ENCODE measurements at regions not wholly inside any gene's neighbourhood (a gene's known extent, or its start where the extent isn't known, plus 50 kb on each side); places are given as distances from the start of the nearest gene placed in this dataset.

- DNase-seq, result no peak
These were observed 253.8 kb downstream of the TNS1 start for GRCh38 chr2:217749008-217749407.

- no peak for DNase-seq
These were observed 256.0 kb downstream of the TNS1 start for GRCh38 chr2:217746808-217747207.

GRCh38 chr2:217743966-217744761 lies 258.6 kb downstream of the TNS1 start:
- DNase-seq, result peak; percentile 76

GRCh38 chr2:217743407-217743806 lies 259.4 kb downstream of the TNS1 start:
- DNase-seq, result no peak

GRCh38 chr2:217742841-217743240 lies 260.0 kb downstream of the TNS1 start:
- no peak for DNase-seq

GRCh38 chr2:217742276-217742675 lies 260.5 kb downstream of the TNS1 start:
- DNase-seq, result no peak

- no peak for DNase-seq
These were observed 261.3 kb downstream of the TNS1 start for GRCh38 chr2:217741381-217741955.

GRCh38 chr2:217740756-217741155 lies 262.0 kb downstream of the TNS1 start:
- no peak for DNase-seq

GRCh38 chr2:217740178-217740577 lies 262.6 kb downstream of the TNS1 start:
- DNase-seq, result no peak

- no peak for DNase-seq
These were observed 263.1 kb downstream of the TNS1 start for GRCh38 chr2:217739741-217740140.

- no peak for DNase-seq
These were observed 264.7 kb downstream of the TNS1 start for GRCh38 chr2:217738061-217738460.

- no peak for DNase-seq
These were observed 265.8 kb downstream of the TNS1 start for GRCh38 chr2:217736776-217737550.

GRCh38 chr2:217735899-217736298 lies 266.9 kb downstream of the TNS1 start:
- no peak for DNase-seq

- DNase-seq, result no peak
These were observed 267.8 kb downstream of the TNS1 start for GRCh38 chr2:217735034-217735433.

- no peak for DNase-seq
These were observed 269.3 kb downstream of the TNS1 start for GRCh38 chr2:217733461-217733860.

- no peak for DNase-seq
These were observed 269.8 kb downstream of the TNS1 start for GRCh38 chr2:217732992-217733391.

GRCh38 chr2:217731805-217732204 lies 271.0 kb downstream of the TNS1 start:
- DNase-seq, result no peak

GRCh38 chr2:217729421-217730053 lies 273.3 kb downstream of the TNS1 start:
- no peak for DNase-seq

- DNase-seq, result no peak
These were observed 275.0 kb downstream of the TNS1 start for GRCh38 chr2:217727801-217728200.

GRCh38 chr2:217725409-217725808 lies 277.4 kb downstream of the TNS1 start:
- no peak for DNase-seq

- DNase-seq, result no peak
These were observed 278.3 kb downstream of the TNS1 start for GRCh38 chr2:217724471-217724870.

GRCh38 chr2:217723981-217724380 lies 278.8 kb downstream of the TNS1 start:
- DNase-seq, result no peak

- no peak for DNase-seq
These were observed 279.8 kb downstream of the TNS1 start for GRCh38 chr2:217722883-217723472.
